Neuronal stem cell (in vitro differentiated cells): ENCODE measurements at regions not wholly inside any gene's neighbourhood (a gene's known extent, or its start where the extent isn't known, plus 50 kb on each side); places are given as distances from the start of the nearest gene placed in this dataset.

Source experiments
- DNase-seq: peaks from one replicate; pipeline ENCODE4 v3.0.0-alpha.2; 2013; ENCODE audit warnings: low spot score
- H2AFZ ChIP-seq: one replicate; pipeline ENCODE4 v1.6.1; 2013; ENCODE audit warnings: mild to moderate bottlenecking, low read length, inconsistent platforms
- H2AK5ac ChIP-seq: 2 replicates; pipeline ENCODE4 v1.6.1; 2013; ENCODE audit warnings: low read depth, mild to moderate bottlenecking, inconsistent platforms, low read length, moderate library complexity, mixed read lengths
- H2BK120ac ChIP-seq: 2 replicates; pipeline ENCODE4 v1.6.1; 2013; ENCODE audit warnings: low read depth, mild to moderate bottlenecking, inconsistent platforms, low read length, moderate library complexity, mixed read lengths
- H2BK12ac ChIP-seq: one replicate; pipeline ENCODE4 v1.6.1; 2013; ENCODE audit warnings: low read length, inconsistent platforms
- H2BK15ac ChIP-seq: 2 replicates; pipeline ENCODE4 v1.6.1; 2013; ENCODE audit warnings: mild to moderate bottlenecking, low read length, inconsistent platforms, mixed read lengths
- H2BK5ac ChIP-seq: one replicate; pipeline ENCODE4 v1.6.1; 2013; ENCODE audit warnings: inconsistent platforms, mild to moderate bottlenecking, low read length, moderate library complexity
- H3K14ac ChIP-seq: one replicate; pipeline ENCODE4 v1.6.1; 2013; ENCODE audit warnings: low read length, inconsistent platforms
- H3K18ac ChIP-seq: 2 replicates; pipeline ENCODE4 v1.6.1; 2013; ENCODE audit warnings: low read length, inconsistent platforms
- H3K23ac ChIP-seq: 2 replicates; pipeline ENCODE4 v1.6.1; 2013; ENCODE audit warnings: low read depth, mild to moderate bottlenecking, mixed read lengths, low read length, inconsistent platforms; ENCODE audit not compliant: poor library complexity
- H3K27ac ChIP-seq: replicated peaks from 3 replicates; pipeline ENCODE4 v1.5.1; 2013; ENCODE audit warnings: low read length, inconsistent platforms
- H3K27me3 ChIP-seq, 3 experiments: 2 replicates each; pipeline ENCODE4 v1.6.1; 2013; ENCODE audit warnings: low read length in 3 of 3, mild to moderate bottlenecking in 2 of 3, inconsistent platforms in 1 of 3, low read depth in 1 of 3, mixed read lengths in 1 of 3, moderate library complexity in 1 of 3; ENCODE audit not compliant: control insufficient read depth in 3 of 3, insufficient read depth in 3 of 3
- H3K36me3 ChIP-seq, 2 donors: replicated peaks in 1 of 2; 2 replicates each; pipeline ENCODE4 v1.6.1; 2013; ENCODE audit warnings: low read length in 2 of 2; ENCODE audit not compliant: control insufficient read depth in 2 of 2, insufficient read depth in 2 of 2
- H3K4ac ChIP-seq: 2 replicates; pipeline ENCODE4 v1.6.1; 2013; ENCODE audit warnings: inconsistent platforms, mild to moderate bottlenecking, low read length, moderate library complexity
- H3K4me1 ChIP-seq, 2 donors: 1 replicate in 1 of 2; 2 replicates in 1 of 2; pipeline ENCODE4 v1.6.1; 2013; ENCODE audit warnings: low read length in 2 of 2, low read depth in 1 of 2; ENCODE audit not compliant: control insufficient read depth in 2 of 2, insufficient read depth in 1 of 2
- H3K4me2 ChIP-seq: one replicate; pipeline ENCODE4 v1.6.1; 2013; ENCODE audit warnings: mild to moderate bottlenecking, low read length, inconsistent platforms; ENCODE audit not compliant: insufficient read depth, poor library complexity, severe bottlenecking
- H3K4me3 ChIP-seq, 2 donors: 2 replicates each; pipeline ENCODE4 v1.5.1; 2013; ENCODE audit warnings: low read length in 2 of 2, mild to moderate bottlenecking in 2 of 2, inconsistent platforms in 1 of 2, moderate library complexity in 1 of 2
- H3K79me1 ChIP-seq: one replicate; pipeline ENCODE4 v1.6.1; 2013; ENCODE audit warnings: low read depth, mild to moderate bottlenecking, inconsistent platforms, low read length, moderate library complexity
- H3K9ac ChIP-seq: one replicate; pipeline ENCODE4 v1.6.1; 2013; ENCODE audit warnings: mild to moderate bottlenecking, low read depth, low read length, inconsistent platforms; ENCODE audit not compliant: poor library complexity
- H3K9me3 ChIP-seq, 2 donors: replicated peaks in 1 of 2; 2 replicates each; pipeline versions ENCODE3 to v1.6.1; 2013; ENCODE audit warnings: low read length in 2 of 2, mild to moderate bottlenecking in 2 of 2, inconsistent platforms in 1 of 2, low read depth in 1 of 2, mixed read lengths in 1 of 2, moderate library complexity in 1 of 2; ENCODE audit not compliant: control insufficient read depth in 2 of 2, insufficient read depth in 1 of 2
- H4K8ac ChIP-seq: one replicate; pipeline ENCODE4 v1.6.1; 2013; ENCODE audit warnings: low read depth, mild to moderate bottlenecking, inconsistent platforms, low read length, moderate library complexity
- H4K91ac ChIP-seq: one replicate; pipeline ENCODE4 v1.6.1; 2013; ENCODE audit warnings: low read length, low read depth, mild to moderate bottlenecking, inconsistent platforms; ENCODE audit not compliant: poor library complexity
- WGBS, 2 donors: extraction: QIAGEN DNeasy Blood & Tissue Kit; methylation state at CpG; one replicate each; pipeline ENCODE4 v1.1.7; 2013; ENCODE audit warnings: missing lambda C conversion rate in 2 of 2, mixed read lengths in 1 of 2; ENCODE audit not compliant: insufficient read length in 2 of 2, insufficient replicate concordance in 1 of 2; ENCODE audit errors: extremely low coverage in 2 of 2; 5-methylcytosine and 5-hydroxymethylcytosine counted together

DNA sequence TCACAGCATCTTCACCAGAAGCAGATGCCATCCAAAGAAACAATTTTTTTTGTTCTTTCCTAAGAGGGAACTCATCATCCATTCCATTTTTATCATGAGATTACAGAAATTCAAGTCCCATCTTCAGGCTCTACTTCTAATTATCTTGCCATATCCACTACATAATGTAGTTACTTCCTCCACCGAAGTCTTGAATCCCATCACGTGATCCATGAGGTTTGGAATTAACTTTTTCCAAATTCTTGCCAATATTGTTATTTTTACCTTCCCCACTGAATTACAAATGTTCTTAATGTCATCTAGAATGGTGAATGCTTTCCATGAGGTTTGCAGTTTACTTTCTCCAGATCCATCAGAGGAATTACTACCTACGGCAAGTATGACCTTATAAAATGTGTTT is 1014.7 kb upstream of the LRRN3 start:
- no CpG with 5 or more reads among the region's 3 CpGs for WGBS, 2 donors

DNA sequence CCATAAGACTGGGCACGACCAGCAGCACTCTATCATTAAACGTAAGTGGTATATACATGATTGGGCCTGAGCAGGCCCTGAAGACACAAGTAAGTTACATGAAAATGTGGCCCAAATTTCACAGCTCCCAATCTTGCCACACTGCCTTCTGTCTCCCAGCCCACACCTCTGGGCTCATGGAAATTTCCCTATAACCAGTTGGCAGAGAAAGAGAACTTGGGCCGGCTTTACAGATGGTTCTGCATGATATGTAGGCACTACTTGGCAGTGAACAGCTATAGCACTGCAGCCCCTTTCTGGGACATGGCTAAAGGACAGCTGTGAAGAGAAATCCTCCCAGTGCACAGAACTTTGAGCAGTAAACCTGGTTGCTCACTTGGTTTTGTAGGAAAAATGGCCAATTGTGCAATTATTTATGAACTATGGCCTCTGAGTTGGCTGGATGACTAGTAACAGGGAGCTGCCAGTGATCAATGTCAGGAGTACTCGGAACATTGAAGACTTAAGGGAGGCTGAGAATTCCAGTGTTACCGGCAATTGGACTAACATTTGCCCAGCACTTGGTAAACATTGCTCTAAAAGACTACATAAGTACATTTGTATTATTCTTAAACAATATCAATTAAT is 1006.6 kb upstream of the LRRN3 start:
- no peak overlapping the region for H2BK120ac ChIP-seq
- no peak overlapping the region for H3K4ac ChIP-seq
- no peak overlapping the region for H4K91ac ChIP-seq
- H3K79me1 ChIP-seq: no peaks in the 10 kb centered on the region
- H2AK5ac ChIP-seq: no peak overlapping the region
- H3K4me3 ChIP-seq: no peak overlapping the region
- no peak overlapping the region for H3K14ac ChIP-seq
- no peak for DNase-seq
- H3K27me3 ChIP-seq: no peaks in the 10 kb centered on the region
- no peak overlapping the region for H2BK5ac ChIP-seq
- no peak overlapping the region for H3K27ac ChIP-seq
- no peak overlapping the region for H2AFZ ChIP-seq
- H3K9me3 ChIP-seq: no peaks in the 10 kb centered on the region
- H3K4me1 ChIP-seq: no peaks in the 10 kb centered on the region
- H3K9ac ChIP-seq: no peak overlapping the region
- H3K23ac ChIP-seq: no peak overlapping the region
- no peak overlapping the region for H4K8ac ChIP-seq
- no peak overlapping the region for H2BK12ac ChIP-seq
- no CpG with 5 or more reads among the region's 5 CpGs for WGBS, 2 donors
- H3K36me3 ChIP-seq: no peaks in the 10 kb centered on the region
- no peak overlapping the region for H2BK15ac ChIP-seq
- no peak overlapping the region for H3K18ac ChIP-seq
- H3K4me2 ChIP-seq: no peak overlapping the region

More for the DNA sequence above, 1014.7 kb upstream of the LRRN3 start:
- H3K9me3 ChIP-seq: no peaks in the 10 kb centered on the region
- H3K14ac ChIP-seq: no peak overlapping the region
- no peak overlapping the region for H2BK5ac ChIP-seq
- H3K23ac ChIP-seq: no peak overlapping the region
- no peak overlapping the region for H3K18ac ChIP-seq
- no peaks in the 10 kb centered on the region for H3K27me3 ChIP-seq
- no peak overlapping the region for H2AFZ ChIP-seq
- H3K36me3 ChIP-seq: no peaks in the 10 kb centered on the region
- H2AK5ac ChIP-seq: no peak overlapping the region
- DNase-seq: no peak
- no peak overlapping the region for H4K91ac ChIP-seq
- peaks cover 0 to 3% of the 10 kb centered on the region in 2 donors for H3K4me1 ChIP-seq
- no peak overlapping the region for H4K8ac ChIP-seq
- no peak overlapping the region for H3K4ac ChIP-seq
- no peak overlapping the region for H3K4me3 ChIP-seq
- H3K79me1 ChIP-seq: no peaks in the 10 kb centered on the region
- H2BK15ac ChIP-seq: no peak overlapping the region
- no peak overlapping the region for H3K9ac ChIP-seq
- no peak overlapping the region for H2BK12ac ChIP-seq
- H3K4me2 ChIP-seq: no peak overlapping the region
- no peak overlapping the region for H3K27ac ChIP-seq
- no peak overlapping the region for H2BK120ac ChIP-seq

DNA sequence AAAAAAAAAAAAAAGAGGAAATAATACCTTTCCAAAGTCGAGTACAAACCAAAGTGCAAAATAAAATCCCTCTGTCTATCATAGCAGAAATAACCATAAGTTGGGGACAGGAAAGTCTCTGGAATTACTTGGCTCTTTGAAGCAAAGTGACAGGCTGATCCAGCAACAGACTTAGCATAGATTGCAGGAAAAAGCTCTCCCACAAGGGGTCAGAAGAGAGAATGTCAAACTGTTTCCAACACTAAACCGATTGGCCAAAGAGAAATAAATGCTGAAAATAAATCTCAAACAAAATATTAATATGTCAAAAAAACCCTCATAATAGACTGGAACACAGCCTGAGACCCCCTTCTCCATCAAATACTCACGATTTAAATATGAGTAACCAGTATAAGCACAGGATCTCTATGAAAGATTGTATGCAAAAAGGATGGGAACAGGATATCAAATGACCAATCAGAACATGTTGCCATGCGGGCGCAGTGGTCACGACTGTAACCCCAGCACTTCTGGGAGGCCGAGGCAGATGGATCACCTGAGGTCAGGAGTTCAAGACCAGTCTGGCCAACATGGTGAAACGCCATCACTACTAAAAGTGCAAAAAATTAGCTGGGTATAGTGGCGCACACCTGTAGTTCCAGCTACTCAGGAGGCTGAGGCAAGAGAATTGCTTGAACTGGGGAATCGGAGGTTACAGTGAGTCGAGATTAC is 1000.7 kb upstream of the LRRN3 start:
- H2BK15ac ChIP-seq: no peak overlapping the region

DNA sequence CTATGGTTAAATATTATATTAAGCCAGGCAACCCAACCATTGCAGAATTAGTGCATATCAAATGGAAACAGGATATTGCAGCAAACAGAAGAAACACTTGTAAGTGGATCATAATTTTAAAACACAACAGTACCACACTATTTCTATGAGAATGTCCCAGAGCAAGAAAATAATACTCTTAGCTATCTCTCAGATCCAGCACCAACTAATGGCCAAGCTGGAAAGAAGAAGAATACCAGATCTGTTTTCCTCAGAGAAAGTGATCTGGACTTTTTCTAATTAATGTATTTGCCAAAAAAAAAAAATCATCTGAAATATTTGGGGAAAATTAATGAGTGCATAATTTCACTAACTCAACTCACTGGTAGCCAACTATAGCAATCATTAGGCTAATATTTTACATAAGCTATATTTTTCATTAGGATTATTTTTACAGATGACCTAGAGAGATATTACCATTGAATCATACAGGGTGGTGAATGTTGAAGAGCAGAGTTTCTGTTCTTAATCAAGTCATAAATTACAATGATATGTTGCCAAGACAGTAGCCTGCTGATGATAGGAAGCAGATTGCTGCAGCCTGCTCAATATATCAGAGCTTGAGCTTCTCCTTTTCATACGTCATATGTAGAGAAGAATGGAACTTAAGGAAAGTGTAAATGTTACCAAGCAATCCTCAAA is 995.4 kb upstream of the LRRN3 start:
- Histone ChIP-seq H3K4me3 (no peak overlapping the region), H3K4ac (no peak overlapping the region), H3K23ac (no peak overlapping the region), H3K9me3 (peaks cover 0 to 3% of the 10 kb centered on the region in 2 donors), H2AK5ac (no peak overlapping the region), H2AFZ (no peak overlapping the region), H2BK120ac (no peak overlapping the region), H3K18ac (no peak overlapping the region), H3K27ac (no peak overlapping the region), H3K4me1 (no peaks in the 10 kb centered on the region), H3K9ac (no peak overlapping the region), H2BK5ac (no peak overlapping the region), H2BK15ac (no peak overlapping the region), H3K4me2 (no peak overlapping the region), H3K27me3 (no peaks in the 10 kb centered on the region), H4K91ac (no peak overlapping the region), H3K14ac (no peak overlapping the region), H4K8ac (no peak overlapping the region), H2BK12ac (no peak overlapping the region), H3K36me3 (no peaks in the 10 kb centered on the region), H3K79me1 (no peaks in the 10 kb centered on the region)
- no CpG with 5 or more reads among the region's 1 CpG for WGBS, 2 donors
- DNase-seq: no peak

More for the DNA sequence above, 1000.7 kb upstream of the LRRN3 start:
- Histone ChIP-seq H3K4me2 (no peak overlapping the region), H3K23ac (no peak overlapping the region), H4K91ac (no peak overlapping the region), H2AFZ (no peak overlapping the region), H3K4ac (no peak overlapping the region), H3K18ac (no peak overlapping the region), H3K27me3 (no peaks in the 10 kb centered on the region), H2BK120ac (no peak overlapping the region), H3K36me3 (no peaks in the 10 kb centered on the region), H3K4me3 (no peak overlapping the region), H3K9ac (no peak overlapping the region), H3K4me1 (no peaks in the 10 kb centered on the region), H2BK12ac (no peak overlapping the region), H2AK5ac (no peak overlapping the region), H2BK5ac (no peak overlapping the region), H3K79me1 (no peaks in the 10 kb centered on the region), H3K14ac (no peak overlapping the region), H4K8ac (no peak overlapping the region), H3K27ac (no peak overlapping the region), H3K9me3 (peaks cover 0 to 4% of the 10 kb centered on the region in 2 donors)
- no CpG with 5 or more reads among the region's 11 CpGs for WGBS, 2 donors
- no peak for DNase-seq
